Suprapubic skin (tissue), 4 donors: ENCODE measurements at regions not wholly inside any gene's neighbourhood (a gene's known extent, or its start where the extent isn't known, plus 50 kb on each side); places are given as distances from the start of the nearest gene placed in this dataset.

Experiments
- CTCF ChIP-seq, 2 donors: fragments of 200-600 bp in 1 of 2; fragments of 450-650 bp in 1 of 2; sonication (generic) in 1 of 2; IDR thresholded peaks; one replicate each; pipeline ENCODE4 v1.5.1; 2016 to 2019; ENCODE audit warnings: antibody characterized with exemption in 2 of 2, mild to moderate bottlenecking in 1 of 2, moderate library complexity in 1 of 2
- EP300 ChIP-seq: sonication (generic); formaldehyde crosslinking; IDR thresholded peaks from one replicate; pipeline ENCODE4 v1.6.1; 2017; ENCODE audit warnings: antibody characterized with exemption
- POLR2A ChIP-seq, 2 donors: fragments of 450-650 bp; IDR thresholded peaks; one replicate each; pipeline ENCODE4 v1.6.1; 2017; ENCODE audit warnings: antibody characterized with exemption in 2 of 2, mild to moderate bottlenecking in 2 of 2, moderate library complexity in 2 of 2
- POLR2AphosphoS5 ChIP-seq, 3 donors: sonication (generic); formaldehyde crosslinking; IDR thresholded peaks; one replicate each; pipeline ENCODE4 v1.6.1; 2017; ENCODE audit warnings: antibody characterized with exemption in 3 of 3

GRCh38 chr1:189927641-189928040 is 550.0 kb downstream of the BRINP3 start:
- no peak for TF ChIP-seq POLR2A (IDR thresholded peaks at IDR 0.05)
- no peak for TF ChIP-seq CTCF (IDR thresholded peaks at IDR 0.05)
- TF ChIP-seq POLR2AphosphoS5 (IDR thresholded peaks at IDR 0.05), result no peak
- TF ChIP-seq EP300, result no peak
